HG03432 (cell line): ENCODE measurements at regions not wholly inside any gene's neighbourhood (a gene's known extent, or its start where the extent isn't known, plus 50 kb on each side); places are given as distances from the start of the nearest gene placed in this dataset.

ENCODE experiments used
- ATAC-seq: cut with Tn5 transposase; IDR thresholded peaks from one replicate; pipeline ENCODE4 v1.9.1; 2021; ENCODE audit warnings: mild to moderate bottlenecking, moderate library complexity; ENCODE audit not compliant: unreplicated experiment

DNA sequence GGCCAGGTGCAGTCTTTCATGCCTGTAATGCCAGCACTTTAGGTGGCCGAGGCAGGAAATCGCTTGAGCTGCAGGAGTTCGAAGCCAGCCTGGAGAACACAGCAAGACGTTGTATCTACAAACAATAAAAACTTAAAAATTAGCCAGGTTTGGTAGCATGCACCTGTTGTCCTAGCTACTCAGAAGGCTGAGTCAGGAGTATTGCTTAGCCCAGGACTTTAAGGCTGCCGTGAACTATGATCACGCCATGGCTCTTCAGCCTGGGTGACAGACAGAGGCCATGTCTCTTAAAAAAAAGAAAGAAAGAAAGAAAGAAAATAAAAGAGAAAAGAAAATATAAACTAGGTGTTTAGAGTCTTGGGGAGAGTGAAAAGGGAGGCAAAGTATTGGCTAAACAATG, 96.4 kb upstream of the PDE5A start:
- ATAC-seq = no peak

DNA sequence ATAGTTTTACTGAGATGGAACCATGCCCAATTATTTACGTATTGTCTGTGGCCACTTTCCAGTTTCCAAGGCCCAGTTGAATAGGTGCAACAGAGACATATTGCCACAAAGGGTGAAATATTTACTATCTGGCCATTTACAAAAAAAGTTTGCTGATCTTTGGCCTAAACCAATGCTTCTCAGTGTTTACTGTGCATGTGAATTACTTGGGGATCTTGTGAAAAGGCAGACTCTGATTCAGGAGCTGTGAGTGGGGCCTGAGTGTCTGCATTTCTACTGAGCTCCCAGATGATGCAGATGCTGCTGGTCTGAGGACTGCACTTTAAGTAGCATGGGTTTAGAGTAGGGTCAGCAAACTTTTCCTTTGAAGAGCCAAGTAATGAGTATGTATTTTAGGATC, 94.1 kb upstream of the PDE5A start:
- no peak for ATAC-seq

DNA sequence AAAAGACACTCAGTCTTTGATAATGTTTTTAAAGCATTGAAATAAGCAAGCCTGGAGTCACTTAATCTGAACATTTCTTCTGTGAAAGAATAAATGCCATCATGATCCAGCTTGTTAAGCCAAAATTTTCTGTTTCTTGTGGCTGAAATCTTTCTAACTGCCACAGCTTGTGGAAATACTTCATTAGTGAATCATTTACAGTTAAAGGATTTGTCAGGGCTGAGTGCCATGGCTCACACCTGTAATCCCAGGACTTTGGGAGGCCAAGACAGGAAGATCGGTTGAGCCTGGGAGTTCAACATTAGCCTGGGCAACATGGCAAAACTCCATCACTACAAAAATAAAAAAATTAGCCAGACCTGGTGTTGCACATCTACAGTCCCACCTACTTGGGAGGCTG, 93.3 kb upstream of the PDE5A start:
- no peak for ATAC-seq

DNA sequence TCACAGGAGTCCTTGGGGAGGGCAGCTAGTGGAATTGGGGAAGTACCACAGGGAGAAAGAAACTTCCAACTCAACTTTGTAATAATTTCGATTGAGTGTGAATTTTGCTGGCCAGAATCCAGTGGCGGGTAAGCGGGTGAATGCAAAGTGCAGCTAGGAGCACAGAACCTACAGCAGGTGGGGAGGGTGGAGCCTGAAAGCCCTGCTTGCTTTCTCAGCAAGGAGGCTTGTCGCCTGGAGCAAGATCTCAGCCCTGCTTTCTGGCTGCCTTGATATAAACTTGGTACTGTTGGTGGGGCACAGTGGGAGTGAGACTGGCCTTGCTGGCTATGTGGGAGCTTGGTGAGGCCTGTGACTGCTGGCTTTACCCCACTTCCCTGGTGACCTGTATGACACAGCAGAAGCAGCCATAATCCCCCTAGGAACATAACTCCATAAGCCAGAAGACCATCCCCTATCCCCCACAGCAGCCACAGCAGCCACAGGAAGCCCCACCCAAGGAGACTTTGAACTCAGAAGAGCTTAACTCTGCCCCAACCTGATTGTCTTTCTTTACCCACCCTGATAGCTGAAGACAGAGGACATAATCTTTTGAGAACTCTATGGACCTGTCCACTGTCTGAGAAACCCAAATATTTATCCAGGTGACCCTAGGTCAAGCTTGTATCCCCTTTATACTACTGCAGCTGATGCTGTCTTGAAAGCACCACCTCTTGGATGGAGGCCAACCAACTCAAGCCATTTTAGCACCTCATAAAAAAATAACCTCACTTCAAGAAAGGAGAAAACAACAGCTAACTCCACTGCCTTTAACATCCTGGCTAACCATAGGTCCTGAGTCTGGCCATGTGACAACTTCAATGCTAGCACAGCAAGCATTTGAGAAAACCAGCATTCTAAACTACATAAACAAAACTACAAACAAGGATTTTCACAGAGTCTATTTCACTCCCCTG, 87.2 kb upstream of the PDE5A start:
- ATAC-seq = no peak

DNA sequence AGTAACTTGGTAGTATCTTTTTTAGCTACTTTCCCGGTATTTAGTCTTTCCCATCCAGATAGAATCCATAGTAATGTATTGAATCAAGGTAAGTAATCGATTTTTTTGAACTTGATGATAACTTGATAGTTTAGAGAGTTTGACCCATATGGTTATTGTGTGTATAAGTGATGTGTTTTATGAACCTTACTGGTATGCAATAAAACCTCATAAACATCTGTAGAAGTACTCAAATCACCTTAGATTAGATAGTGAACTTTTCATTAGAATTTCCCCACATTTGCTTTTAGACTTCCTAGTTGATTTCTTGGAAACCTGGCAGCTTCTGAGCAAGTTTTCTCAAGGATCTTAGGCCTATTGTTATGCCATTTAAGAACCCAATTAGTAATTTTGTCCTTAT, 80.8 kb upstream of the PDE5A start:
- no peak for ATAC-seq

DNA sequence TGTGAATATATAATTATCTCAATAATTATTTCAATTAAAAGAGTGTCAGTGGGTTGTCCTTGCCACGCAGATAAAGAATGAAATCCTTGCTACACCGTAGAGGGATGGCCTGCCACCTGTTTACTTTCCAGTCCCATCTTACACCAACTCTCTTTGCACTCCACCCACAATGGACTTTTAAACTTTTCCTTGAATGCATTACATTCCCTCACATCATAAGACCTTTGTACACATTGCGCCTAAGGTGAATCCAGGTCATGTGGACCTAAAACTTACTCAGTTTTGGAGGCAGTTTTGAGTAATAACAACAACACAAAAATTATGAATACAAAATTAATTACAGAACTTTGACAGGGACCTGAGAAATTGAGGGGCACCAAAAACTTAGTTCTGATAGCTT, 78.7 kb upstream of the PDE5A start:
- ATAC-seq = no peak

DNA sequence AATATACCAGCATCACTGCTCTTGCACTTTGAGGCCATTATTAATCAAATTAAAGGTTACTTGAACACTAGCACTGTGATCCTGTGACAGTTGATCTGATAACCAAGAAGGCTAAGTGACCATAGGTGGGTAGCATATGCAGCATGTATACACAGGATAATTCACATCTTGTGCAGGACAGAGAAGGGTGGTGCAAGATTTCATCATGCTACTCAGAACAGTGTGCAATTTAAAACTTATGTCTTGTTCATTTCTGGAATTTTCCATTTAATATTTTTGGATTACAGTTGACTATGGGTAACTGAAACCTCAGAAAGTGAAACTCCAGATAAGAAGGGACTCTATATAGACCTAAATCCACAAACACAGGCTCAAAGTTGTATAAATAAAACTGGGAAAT, 78.2 kb upstream of the PDE5A start:
- no peak for ATAC-seq

DNA sequence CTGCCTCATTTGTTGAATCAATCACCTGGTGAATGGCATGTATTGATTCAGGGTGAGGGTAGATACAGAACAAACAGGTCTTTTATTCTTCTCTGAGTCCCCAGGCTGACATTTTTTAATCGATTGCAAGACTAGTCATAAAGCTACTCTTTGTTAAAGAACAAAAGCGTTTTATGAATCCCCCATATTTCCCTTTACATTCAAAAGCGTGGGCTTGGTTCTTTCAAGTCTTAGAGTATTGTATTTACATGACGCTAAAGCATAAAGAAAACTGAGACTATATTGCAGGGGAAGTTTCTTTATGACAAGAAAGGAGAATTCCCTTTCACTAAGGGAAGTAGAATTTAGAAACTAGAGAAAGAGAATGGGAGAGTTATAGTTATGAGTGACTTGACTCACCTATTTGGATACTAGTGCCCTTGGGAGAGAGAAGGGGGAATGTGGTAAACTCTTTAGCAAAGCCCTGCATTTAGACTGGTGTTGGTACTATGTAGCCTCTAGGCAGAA, 69.3 kb upstream of the PDE5A start:
- ATAC-seq = peak; percentile 84

DNA sequence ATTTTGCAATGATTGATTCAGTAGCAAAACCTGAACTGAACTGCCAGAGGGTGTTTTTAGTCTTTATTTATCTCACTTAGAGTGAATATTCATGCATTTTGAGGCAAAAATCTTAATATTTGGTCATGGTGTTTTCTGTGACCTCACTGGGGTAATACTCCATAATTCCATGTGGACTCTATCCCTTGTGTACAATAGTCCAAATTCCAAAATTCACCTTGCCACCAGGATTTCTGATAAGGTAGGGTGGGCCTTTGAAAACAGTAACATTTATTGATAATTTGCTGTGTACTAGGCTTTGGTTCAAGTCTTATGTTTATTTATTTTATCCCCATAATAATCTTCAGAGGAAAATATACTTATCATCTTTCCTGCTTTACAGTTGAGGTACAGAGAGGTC, 68.4 kb upstream of the PDE5A start:
- no peak for ATAC-seq

DNA sequence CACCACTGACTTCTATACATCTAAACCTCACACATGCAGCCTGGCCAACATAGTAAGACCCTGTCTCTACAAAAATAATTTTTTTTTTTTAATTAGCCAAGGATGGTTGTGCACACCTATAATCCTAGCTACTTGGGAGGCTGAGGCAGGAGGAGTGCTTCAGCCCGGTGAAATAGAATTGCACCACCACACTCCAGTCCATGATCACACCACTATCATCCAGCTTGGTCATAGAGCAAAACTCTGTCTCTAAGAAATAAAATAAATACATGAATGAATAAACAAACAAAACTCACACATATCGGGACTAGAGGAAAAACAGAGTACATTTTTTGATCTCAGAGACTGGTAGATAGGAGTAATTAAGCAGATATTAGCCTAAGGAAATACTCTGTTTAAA, 66.6 kb upstream of the PDE5A start:
- no peak for ATAC-seq

DNA sequence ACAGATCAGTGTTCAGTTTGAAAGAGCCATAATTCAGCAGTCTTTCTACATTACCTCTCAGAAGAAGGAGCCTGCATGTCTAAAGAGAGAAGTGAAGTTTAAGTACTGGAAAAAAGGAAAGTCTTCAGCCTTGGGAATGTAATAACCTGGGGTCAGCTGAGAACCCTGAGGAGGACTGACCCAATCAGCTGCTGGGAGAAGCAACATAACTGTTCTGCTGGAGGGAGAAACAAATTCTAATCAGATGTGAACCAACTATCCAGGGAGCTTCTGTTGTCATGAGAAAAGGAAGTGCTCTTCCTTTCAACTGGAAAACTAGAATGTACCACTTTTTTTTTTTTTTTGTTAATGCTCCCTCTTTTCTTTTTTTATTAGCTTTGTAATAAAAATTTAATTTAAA, 64.5 kb upstream of the PDE5A start:
- no peak for ATAC-seq

DNA sequence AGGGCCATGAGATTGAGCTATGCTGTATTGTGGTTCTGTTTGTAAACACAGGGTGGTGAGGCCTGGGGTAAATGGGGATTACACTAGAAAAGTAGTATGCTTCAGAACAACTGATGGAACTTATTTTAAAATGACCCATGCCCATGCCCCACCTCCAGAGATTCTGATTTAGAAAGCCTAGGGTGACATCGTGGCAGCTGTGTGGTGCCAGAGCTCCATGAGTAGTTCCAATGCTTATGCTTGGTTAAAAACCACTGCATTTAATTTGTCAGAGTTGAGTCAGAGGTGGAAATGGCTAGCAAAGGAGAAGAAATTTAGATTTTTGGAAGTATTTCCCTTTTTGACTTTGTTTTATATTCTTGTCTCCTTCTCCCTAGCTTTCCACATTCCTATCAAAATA, 63.4 kb upstream of the PDE5A start:
- ATAC-seq = no peak

DNA sequence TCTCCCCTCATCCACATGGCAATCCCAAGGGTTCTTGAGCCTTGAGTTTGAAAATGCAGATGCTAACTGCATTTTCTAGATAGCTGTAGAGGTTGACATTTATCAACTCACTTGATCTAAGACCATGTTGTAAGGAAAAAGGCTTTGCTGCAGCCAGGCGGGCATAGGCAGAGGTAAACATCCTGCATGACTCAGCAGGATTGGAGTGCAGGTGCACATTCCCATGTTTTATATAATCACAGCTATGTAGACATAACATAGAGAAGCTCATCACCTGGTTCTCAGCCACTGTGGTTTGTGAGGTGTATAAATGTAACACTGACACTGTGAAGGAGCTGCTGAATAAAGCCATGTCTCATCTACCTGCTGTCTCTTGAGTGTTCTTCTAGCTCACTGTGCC, 62.3 kb upstream of the PDE5A start:
- ATAC-seq = no peak

DNA sequence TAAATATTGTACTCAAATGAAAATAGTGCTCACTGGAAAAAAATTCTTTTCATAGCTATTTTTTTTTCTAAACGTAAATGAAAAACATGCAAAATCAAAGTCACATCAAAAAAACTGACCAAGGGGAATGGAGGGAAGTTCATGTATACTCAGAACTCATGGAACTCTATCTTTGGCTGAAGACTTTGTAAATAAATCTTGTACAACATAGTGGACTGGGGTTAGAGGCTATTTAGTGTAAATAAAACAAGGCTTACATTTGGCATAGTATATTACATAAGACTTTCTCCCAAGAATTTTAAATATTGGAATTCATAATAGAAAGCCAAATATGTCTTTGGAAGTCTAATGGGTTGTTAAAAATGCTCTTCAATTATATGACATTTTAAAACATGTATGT, 59.8 kb upstream of the PDE5A start:
- no peak for ATAC-seq

DNA sequence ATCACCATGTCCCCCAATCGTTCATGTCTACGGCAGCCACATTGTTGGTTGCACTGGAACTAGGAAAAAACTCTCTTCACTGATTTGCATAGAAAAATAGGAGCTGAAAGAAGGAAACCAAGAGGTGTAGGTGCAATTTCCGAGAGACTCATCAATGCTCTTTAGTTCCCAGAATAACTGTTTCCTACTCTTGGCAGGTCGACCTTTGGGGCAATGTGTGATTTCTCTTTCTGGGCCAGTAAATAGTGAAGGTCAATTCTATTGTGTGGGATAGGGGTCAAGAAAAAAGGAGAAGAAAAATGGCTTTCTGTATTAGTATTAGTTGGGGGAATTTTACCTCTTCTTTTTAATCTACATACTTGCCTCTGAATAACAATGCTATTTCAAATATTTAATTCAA, 55.9 kb upstream of the PDE5A start:
- ATAC-seq = no peak

DNA sequence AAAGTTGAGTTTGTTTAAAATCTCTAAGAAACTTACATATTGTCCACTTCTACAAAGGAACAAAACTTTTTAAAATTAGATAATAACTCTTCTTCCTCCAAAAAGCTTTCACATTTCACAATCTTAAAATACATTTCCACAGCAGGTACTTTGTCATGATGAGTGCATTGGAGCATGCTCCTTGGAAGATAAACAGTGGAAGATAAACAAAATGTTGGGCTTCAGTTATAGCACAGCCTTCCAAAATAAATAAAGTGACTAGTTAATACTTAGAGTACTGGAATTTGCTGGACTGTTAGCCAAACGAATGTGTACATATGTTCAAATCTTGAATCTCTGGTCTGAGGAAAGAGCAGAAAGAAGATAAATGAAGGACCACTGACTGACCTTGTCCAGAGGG, 54.9 kb upstream of the PDE5A start:
- no peak for ATAC-seq

DNA sequence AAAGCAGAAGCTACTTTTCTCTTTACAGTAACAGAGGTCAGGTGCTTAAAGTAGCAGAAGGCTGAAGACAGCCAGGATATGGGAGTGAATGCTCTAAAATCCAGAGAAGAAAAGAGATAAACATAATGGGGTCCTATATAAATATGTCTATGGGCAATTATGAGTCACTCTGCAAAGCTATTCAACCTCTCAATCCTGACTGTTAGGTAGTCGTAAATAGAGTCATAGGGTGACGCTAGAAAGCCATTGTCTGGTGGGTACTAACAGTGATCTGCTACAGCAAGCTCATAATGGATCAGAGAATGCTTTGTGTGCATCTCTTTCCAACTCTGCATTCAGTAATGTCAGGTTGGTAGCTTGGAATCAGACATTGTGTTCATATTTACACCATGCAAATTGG, 53.5 kb upstream of the PDE5A start:
- ATAC-seq = no peak

DNA sequence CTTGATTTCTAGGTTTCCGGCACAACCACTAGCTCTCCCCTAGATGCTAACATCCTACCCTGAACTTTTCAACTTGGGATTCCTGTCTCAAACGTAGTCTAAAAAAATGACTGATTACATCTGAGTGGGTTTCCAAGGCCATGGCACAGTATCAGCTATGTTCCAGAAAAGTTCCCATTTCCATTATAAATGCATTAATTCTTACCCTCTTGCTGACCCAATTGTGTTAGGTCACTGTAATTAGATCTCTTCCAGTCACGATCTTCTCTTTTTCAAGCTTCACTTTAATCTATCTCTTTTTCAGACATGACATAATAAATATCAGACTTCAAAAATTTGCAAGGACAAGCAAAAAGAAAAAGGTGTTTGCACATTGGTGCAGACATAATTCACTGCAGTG, 50.6 kb upstream of the PDE5A start:
- no peak for ATAC-seq

DNA sequence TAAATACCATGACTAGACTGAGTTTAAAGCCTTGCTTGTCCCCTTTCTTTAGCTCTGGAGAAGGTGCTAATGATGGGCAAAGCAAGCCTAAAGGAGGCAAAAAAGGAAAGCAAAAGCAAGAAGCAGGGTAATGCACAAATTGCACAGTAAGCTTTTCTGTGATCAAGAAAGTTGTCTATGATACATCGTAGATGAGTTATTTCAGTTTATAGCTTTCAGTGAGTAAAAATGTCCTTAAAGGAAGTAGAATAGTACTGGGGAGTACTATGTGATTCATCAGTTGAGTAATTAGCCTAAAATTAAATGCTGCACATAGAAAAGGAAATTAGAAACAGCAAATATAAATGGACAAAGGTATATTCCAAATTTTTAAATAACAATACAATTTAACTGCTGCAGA, 50.2 kb upstream of the PDE5A start:
- no peak for ATAC-seq
